K562 (cell line): ENCODE measurements at regions not wholly inside any gene's neighbourhood (a gene's known extent, or its start where the extent isn't known, plus 50 kb on each side); places are given as distances from the start of the nearest gene placed in this dataset.

Experiments
- HDAC1 ChIP-seq, 2 experiments: fragments of 450-650 bp; IDR thresholded peaks; 2 replicates each; pipeline ENCODE4 v1.6.1; 2016 to 2017; ENCODE audit warnings: inconsistent platforms in 1 of 2, mild to moderate bottlenecking in 1 of 2, moderate library complexity in 1 of 2
- ILK ChIP-seq: fragments of 450-650 bp; IDR thresholded peaks from 2 replicates; pipeline ENCODE4 v1.6.1; 2016; ENCODE audit warnings: missing genetic modification characterization, low read depth, mild to moderate bottlenecking, missing compliant biosample characterization, moderate library complexity, borderline replicate concordance
- NCOR1 ChIP-seq: fragments of 450-650 bp; IDR thresholded peaks from 2 replicates; pipeline ENCODE4 v1.6.1; 2016; ENCODE audit warnings: mild to moderate bottlenecking, moderate library complexity
- SRSF3 ChIP-seq: fragments of 200-400 bp; formaldehyde crosslinking; IDR thresholded peaks from 2 replicates; pipeline ENCODE4 v1.6.1; 2016; ENCODE audit warnings: mild to moderate bottlenecking, low read length, moderate library complexity; ENCODE audit not compliant: insufficient read depth
- ZKSCAN3 ChIP-seq: fragments of 250-450 bp; sonication (Bioruptor Pico); IDR thresholded peaks from 2 replicates; pipeline ENCODE4 v1.4.0; 2020
- ZNF134 ChIP-seq: fragments of 250-450 bp; sonication (Bioruptor Pico); conservative IDR thresholded peaks from 2 replicates; pipeline ENCODE4 v1.4.0; 2020
- ZNF561 ChIP-seq: fragments of 450-650 bp; formaldehyde crosslinking; conservative IDR thresholded peaks from 2 replicates; pipeline ENCODE4 v1.4.0; 2020; ENCODE audit warnings: mild to moderate bottlenecking, moderate library complexity
- TF ChIP-seq, protein P1 (sequence below): fragments of 450-650 bp; formaldehyde crosslinking; IDR thresholded peaks from 2 replicates; pipeline ENCODE4 v1.4.0; 2022; ENCODE audit warnings: missing genetic modification characterization
- TF ChIP-seq, protein P2 (sequence below): fragments of 250-450 bp; sonication (Bioruptor Pico); IDR thresholded peaks from 2 replicates; pipeline ENCODE4 v1.4.0; 2020
- TF ChIP-seq, protein P3 (sequence below): fragments of 450-650 bp; formaldehyde crosslinking; IDR thresholded peaks from 2 replicates; pipeline ENCODE4 v1.4.0; 2020; ENCODE audit warnings: mild to moderate bottlenecking, mixed read lengths
- TF ChIP-seq, protein P4 (sequence below): fragments of 450-650 bp; formaldehyde crosslinking; IDR thresholded peaks from 2 replicates; pipeline ENCODE4 v1.4.0; 2020; ENCODE audit warnings: mild to moderate bottlenecking, moderate library complexity
- TF ChIP-seq, protein P5 (sequence below): fragments of 250-450 bp; sonication (Bioruptor Pico); IDR thresholded peaks from 2 replicates; pipeline ENCODE4 v1.4.0; 2020; ENCODE audit warnings: mild to moderate bottlenecking, moderate library complexity

DNA sequence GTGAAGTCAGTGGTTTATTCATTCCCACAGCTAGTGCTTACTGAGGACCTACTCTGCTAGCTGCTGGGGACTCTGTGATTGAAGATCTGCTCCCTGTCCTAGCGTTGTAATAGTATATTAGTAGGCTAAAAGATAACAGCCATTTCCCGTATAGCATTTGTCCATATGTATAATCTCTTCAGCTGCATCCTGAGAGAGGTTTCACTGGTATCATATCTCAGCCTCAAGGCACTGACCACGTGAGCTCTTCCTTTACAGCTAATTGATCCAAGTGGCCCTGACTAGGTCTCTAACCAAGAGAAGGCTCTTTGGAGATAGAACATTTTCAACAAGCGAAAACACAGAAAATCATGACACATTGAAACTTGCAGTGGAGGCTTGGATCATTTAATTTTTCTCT is 110.2 kb downstream of the APIP start (continued):
- TF ChIP-seq, protein P1, sequence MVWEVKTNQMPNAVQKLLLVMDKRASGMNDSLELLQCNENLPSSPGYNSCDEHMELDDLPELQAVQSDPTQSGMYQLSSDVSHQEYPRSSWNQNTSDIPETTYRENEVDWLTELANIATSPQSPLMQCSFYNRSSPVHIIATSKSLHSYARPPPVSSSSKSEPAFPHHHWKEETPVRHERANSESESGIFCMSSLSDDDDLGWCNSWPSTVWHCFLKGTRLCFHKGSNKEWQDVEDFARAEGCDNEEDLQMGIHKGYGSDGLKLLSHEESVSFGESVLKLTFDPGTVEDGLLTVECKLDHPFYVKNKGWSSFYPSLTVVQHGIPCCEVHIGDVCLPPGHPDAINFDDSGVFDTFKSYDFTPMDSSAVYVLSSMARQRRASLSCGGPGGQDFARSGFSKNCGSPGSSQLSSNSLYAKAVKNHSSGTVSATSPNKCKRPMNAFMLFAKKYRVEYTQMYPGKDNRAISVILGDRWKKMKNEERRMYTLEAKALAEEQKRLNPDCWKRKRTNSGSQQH (CRISPR knock-in tag) = no peak
- TF ChIP-seq, protein P2, sequence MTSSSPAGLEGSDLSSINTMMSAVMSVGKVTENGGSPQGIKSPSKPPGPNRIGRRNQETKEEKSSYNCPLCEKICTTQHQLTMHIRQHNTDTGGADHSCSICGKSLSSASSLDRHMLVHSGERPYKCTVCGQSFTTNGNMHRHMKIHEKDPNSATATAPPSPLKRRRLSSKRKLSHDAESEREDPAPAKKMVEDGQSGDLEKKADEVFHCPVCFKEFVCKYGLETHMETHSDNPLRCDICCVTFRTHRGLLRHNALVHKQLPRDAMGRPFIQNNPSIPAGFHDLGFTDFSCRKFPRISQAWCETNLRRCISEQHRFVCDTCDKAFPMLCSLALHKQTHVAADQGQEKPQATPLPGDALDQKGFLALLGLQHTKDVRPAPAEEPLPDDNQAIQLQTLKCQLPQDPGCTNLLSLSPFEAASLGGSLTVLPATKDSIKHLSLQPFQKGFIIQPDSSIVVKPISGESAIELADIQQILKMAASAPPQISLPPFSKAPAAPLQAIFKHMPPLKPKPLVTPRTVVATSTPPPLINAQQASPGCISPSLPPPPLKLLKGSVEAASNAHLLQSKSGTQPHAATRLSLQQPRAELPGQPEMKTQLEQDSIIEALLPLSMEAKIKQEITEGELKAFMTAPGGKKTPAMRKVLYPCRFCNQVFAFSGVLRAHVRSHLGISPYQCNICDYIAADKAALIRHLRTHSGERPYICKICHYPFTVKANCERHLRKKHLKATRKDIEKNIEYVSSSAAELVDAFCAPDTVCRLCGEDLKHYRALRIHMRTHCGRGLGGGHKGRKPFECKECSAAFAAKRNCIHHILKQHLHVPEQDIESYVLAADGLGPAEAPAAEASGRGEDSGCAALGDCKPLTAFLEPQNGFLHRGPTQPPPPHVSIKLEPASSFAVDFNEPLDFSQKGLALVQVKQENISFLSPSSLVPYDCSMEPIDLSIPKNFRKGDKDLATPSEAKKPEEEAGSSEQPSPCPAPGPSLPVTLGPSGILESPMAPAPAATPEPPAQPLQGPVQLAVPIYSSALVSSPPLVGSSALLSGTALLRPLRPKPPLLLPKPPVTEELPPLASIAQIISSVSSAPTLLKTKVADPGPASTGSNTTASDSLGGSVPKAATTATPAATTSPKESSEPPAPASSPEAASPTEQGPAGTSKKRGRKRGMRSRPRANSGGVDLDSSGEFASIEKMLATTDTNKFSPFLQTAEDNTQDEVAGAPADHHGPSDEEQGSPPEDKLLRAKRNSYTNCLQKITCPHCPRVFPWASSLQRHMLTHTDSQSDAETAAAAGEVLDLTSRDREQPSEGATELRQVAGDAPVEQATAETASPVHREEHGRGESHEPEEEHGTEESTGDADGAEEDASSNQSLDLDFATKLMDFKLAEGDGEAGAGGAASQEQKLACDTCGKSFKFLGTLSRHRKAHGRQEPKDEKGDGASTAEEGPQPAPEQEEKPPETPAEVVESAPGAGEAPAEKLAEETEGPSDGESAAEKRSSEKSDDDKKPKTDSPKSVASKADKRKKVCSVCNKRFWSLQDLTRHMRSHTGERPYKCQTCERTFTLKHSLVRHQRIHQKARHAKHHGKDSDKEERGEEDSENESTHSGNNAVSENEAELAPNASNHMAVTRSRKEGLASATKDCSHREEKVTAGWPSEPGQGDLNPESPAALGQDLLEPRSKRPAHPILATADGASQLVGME (CRISPR knock-in tag) = no peak
- TF ChIP-seq ZNF561 (CRISPR knock-in tag) (no peak), ZNF134 (CRISPR knock-in tag) (no peak), HDAC1 (IDR thresholded peaks at IDR 0.05) (no peak), ZKSCAN3 (CRISPR knock-in tag) (no peak), SRSF3 (no peak), NCOR1 (peak; percentile 40; the same call in 1 of the 2 replicates), ILK (tag) (0 out of 2 replicates have a peak, but pooled peaks have one; percentile 28)
- TF ChIP-seq, protein P3, sequence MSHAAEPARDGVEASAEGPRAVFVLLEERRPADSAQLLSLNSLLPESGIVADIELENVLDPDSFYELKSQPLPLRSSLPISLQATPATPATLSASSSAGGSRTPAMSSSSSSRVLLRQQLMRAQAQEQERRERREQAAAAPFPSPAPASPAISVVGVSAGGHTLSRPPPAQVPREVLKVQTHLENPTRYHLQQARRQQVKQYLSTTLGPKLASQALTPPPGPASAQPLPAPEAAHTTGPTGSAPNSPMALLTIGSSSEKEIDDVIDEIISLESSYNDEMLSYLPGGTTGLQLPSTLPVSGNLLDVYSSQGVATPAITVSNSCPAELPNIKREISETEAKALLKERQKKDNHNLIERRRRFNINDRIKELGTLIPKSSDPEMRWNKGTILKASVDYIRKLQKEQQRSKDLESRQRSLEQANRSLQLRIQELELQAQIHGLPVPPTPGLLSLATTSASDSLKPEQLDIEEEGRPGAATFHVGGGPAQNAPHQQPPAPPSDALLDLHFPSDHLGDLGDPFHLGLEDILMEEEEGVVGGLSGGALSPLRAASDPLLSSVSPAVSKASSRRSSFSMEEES (CRISPR knock-in tag) = no peak
- TF ChIP-seq, protein P4, sequence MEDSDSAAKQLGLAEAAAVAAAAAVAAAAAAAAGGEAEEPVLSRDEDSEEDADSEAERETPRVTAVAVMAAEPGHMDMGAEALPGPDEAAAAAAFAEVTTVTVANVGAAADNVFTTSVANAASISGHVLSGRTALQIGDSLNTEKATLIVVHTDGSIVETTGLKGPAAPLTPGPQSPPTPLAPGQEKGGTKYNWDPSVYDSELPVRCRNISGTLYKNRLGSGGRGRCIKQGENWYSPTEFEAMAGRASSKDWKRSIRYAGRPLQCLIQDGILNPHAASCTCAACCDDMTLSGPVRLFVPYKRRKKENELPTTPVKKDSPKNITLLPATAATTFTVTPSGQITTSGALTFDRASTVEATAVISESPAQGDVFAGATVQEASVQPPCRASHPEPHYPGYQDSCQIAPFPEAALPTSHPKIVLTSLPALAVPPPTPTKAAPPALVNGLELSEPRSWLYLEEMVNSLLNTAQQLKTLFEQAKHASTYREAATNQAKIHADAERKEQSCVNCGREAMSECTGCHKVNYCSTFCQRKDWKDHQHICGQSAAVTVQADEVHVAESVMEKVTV = no peak
- TF ChIP-seq, protein P5, sequence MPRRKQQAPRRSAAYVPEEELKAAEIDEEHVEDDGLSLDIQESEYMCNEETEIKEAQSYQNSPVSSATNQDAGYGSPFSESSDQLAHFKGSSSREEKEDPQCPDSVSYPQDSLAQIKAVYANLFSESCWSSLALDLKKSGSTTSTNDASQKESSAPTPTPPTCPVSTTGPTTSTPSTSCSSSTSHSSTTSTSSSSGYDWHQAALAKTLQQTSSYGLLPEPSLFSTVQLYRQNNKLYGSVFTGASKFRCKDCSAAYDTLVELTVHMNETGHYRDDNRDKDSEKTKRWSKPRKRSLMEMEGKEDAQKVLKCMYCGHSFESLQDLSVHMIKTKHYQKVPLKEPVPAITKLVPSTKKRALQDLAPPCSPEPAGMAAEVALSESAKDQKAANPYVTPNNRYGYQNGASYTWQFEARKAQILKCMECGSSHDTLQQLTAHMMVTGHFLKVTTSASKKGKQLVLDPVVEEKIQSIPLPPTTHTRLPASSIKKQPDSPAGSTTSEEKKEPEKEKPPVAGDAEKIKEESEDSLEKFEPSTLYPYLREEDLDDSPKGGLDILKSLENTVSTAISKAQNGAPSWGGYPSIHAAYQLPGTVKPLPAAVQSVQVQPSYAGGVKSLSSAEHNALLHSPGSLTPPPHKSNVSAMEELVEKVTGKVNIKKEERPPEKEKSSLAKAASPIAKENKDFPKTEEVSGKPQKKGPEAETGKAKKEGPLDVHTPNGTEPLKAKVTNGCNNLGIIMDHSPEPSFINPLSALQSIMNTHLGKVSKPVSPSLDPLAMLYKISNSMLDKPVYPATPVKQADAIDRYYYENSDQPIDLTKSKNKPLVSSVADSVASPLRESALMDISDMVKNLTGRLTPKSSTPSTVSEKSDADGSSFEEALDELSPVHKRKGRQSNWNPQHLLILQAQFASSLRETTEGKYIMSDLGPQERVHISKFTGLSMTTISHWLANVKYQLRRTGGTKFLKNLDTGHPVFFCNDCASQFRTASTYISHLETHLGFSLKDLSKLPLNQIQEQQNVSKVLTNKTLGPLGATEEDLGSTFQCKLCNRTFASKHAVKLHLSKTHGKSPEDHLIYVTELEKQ = no peak
